HG02885 (cell line): ENCODE measurements at regions not wholly inside any gene's neighbourhood (a gene's known extent, or its start where the extent isn't known, plus 50 kb on each side); places are given as distances from the start of the nearest gene placed in this dataset.

Experiments used
- ATAC-seq: cut with Tn5 transposase; IDR thresholded peaks from one replicate; pipeline ENCODE4 v1.9.1; 2021; ENCODE audit warnings: mild to moderate bottlenecking; ENCODE audit not compliant: unreplicated experiment, poor library complexity

DNA sequence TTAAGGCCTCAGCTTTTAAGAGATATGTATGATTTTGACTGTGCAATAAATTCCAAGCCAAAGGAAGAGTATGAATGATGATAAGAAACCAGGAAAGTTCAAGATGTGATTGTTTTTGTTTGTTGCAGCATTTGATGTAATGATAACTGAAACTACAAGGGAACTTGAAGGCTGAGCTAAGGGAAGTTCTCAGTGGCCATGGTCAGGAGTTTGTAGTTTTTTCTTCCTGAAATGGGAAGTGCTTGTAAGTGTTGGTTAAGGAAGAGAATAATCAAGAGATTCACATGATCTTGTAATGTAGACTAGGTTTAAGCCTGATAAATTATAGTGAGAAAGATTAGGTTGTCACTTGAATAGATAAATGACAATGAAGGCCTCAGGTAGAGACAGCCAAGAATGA is 53.4 kb downstream of the PTCHD4 start:
- ATAC-seq = no peak

DNA sequence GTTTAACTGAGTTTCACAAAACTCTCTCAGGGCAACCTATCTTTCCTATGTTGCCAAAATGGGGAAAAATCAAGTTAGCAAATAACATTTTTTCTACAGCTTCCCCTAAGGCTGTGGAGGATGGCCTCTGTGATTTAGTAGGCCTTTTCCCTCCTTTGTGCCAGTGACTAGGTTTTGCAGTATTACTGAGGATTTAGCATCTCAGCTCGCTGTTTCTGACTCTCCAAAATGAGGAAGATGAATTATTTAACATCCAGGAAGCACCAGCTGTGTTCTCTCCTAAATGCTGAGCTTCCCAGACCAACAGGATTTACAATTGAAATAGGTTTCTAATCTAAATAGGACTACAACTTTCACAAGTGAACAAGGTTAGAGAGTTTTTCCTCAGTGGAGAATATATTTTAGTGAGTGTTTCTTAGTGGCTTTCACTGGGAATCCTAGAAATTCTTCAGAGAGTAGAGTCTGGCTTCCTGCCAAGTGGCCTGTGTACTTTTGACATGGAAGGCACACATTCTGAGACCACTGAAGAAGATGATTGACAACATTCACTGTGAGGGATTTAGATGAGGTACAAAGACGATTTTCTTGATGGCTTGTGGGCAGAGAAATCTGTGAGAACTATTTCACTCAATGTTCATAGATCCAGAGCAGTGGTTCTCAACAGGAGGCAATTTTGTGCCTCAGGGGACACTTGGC is 62.4 kb downstream of the PTCHD4 start:
- no peak for ATAC-seq

DNA sequence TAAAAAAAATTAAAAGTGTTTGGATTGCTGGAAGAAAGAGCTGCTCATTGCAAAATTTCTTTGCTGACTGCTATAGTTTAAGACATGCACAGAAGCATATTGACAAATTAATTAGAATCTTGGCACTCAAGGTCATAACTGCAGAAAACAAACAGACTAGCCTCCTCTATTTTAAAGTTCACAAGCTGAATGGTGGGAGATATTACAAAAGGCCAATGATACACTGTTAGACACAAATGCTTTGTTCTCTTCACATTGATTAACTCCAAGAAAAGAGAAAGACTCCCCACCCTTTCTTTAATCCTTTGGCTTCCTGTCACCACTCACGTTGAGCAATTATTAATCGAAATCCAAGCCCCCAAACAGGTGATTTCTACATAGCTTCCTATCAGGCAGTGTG is 69.1 kb downstream of the PTCHD4 start:
- no peak for ATAC-seq

DNA sequence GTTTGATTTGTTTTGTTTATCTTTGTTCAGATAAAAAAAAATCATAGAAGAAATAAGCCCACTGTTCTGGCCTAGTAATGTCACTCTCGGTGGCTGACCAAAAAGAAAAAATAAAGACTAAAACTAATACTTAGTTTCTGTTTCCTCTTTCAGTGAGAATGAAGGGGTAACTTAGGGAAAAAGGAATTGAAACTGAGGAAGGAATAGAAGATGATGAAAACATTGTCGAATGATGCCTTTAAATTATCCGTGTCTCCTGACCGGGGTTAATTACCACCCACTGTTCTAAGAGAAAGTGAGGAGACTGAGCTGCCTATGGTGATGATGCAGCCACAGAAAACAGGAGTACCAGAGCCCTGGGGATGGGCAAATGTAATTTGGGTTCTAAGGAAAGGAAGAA is 73.1 kb downstream of the PTCHD4 start:
- peak; percentile 46 for ATAC-seq

DNA sequence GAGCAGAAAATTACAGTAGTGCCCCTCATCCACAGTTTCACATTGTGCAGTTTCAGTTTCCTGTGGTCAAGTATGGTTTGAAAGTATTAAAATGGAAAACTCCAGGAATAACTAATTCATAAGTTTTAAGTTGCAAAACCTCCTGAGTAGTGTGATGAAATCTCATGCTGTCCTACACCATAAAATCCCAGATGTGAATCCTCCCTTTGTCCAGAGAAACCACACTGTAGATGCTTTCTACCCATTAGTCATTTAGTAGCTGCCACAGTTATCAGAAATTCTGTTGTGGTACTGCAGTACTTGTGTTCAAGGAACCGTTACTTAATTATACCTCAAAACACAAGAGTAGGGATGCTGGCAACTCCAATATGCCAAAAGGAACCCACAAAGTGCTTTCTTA is 74.7 kb downstream of the PTCHD4 start:
- ATAC-seq = no peak

DNA sequence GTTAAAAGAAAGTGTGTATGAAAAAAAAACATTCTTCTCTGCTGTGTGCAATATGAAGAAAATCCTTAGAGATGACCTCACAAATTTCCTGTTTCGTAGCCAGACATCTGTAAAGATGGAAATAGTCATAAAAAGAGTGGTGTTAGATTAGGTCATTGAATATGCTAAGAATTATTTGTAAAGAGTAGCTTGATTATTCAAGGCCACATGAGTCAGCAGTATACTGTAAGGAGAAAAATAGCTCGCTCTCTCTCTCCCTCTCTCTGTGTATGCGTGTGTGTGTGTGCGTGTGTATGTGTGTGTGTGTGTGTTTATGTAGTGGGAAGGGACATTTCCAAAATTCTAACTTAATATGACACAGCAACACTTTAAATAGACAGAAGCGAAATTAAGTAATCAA is 78.8 kb downstream of the PTCHD4 start:
- ATAC-seq = no peak

DNA sequence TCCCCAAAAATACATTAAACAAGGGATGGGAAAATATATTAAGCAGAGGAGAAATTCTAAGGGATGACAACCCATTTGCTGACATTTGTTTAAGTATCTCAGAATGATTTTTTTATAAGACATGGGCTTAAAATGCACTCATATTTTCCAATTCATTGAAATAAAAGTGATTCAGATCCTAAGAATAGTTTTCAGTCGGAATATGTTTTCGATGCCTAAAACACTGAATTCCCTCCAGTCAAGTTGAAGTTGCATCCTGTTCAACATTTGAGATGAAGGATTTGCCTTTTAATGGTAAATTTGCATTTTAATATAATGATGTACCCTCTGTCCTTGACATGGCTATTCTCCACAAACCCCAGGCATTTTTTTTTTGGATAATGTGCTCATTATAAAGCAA is 79.3 kb downstream of the PTCHD4 start:
- ATAC-seq = no peak

DNA sequence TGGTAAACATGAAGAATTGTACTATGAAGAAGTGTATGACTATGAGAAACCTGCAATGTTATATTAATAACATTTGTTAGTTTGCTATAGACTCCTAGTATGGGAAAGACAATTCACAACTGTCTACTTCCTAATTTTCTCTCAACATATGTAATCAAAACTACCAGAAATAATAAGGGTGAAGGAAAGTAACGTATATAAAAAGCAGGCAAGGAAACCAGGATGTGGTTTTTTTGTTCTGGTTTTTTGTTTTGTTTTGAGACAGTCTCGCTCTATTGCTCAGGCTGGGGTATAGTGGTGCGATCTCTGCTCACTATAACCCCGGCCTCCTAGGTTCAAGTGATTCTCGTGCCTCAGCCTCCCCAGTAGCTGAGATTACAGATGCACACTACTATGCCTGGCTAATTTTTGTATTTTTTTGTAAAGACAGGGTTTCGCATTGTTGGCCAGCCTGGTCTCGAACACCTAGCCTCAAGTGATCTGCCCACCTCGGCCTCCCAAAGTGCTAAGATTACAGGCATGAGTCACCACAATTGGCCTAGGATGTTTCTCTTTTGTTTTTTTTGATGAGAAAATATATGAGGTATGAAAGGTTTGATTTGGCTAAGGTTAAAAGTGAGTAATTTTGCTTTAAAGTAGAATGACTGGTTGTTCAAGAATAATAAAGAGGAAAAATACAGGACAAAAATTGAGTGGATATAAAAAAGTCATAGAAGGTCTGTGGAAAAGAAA is 83.1 kb downstream of the PTCHD4 start:
- ATAC-seq = peak; percentile 84

DNA sequence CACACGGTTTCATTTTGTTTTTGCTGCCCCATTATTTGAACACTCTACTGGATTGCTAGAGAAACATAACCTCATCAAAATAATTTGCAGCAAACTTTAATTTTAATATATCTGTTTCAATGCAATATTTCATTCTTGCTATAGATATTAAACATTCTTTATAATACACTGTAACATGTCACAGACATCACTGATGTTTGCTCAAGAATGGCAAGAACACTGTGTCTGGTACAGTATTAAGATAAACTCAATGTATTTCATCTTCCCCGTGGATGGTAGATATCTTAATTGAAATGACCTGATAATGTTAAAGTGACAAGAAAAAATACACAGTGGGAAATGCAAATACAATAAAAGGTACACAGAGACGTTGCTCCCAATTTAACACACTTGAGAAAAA is 86.0 kb downstream of the PTCHD4 start:
- no peak for ATAC-seq

DNA sequence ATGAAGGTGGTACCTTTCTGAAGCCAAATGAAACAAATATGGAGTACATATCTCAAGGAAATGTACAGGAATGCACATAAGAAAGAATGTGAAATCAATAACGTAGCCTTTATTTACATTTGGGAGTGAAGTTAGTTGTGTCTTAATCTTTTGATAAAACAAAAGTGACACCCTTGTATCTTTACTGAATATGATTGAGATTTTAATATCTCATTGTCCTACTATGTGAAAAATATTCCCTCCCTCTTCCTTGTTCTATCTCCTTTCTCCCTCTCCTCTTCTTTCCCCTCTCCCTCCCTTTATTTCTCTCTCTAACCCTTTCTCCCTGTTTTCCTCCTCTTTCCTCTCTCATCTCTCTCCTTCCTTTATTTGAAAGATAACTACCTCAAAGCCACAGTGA is 89.1 kb downstream of the PTCHD4 start:
- ATAC-seq = no peak

DNA sequence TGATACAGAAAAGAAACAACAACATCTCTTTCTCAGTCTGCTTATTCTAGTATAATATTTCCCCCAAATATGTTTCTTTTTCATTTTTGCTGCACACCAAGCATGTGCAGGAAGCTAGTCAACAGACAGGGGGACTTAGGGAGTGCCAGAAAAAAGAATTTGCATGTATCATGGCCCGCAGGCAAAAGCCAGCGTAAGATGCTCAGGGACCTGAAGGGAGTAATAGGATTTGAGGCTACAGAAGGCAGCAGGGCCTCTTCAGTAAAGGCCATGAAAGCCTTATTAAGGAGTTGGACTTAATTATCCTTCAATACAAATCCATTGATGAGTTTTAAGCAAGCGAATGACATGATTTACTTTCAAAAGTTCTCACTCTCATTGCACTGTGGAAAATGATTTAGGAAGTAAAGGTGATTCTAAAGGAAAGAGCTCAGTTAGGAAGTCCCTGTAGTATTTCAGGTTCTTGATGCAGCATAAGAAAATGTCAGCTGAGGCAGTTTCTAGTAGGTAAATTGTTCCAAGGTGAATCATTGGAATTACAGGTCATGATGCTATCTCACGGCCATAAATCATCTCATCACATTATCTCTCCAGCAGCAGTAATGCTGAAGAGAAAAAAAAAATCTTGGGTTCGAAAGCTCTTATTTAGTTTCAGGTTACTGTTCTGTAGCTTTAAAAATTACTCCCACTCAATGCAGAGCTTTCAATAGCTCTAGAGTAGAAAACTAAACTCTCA is 94.8 kb downstream of the PTCHD4 start:
- ATAC-seq = no peak

DNA sequence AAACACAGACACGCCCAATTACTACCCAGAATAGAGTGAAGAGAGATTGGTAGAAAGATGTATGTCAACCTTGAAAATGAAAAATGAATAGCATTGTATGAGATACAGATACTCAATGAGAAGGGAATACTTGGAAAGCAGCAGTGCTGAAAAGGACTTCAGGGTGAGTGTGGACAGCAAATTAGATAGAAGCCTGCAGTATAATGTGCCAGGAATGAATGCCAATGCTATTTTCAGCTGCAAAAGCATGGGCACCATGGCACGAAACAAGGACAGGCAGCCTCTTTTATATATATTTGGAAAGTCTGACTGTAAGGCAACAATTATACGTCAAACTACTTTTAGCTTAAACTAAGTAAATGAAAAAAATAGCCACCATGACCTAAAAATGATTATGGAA is 118.2 kb downstream of the PTCHD4 start:
- no peak for ATAC-seq

DNA sequence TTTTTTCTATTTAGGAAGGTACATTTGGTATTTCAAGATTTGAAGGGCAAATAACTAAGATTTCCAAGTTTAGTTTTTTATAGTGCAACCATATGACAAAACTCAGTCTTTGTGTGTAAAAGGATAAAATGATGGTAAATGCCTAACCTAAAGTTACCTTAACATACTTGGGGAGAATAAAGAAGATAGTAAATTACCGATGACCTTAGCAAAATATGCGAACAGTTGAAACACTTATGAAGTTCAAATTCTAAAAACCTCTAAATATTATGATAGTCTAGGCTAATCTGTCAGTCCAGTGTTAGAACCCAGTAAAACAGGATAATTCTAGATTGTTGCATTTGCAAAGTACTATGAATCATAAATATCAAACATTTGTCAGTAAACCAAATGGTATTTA is 127.5 kb downstream of the PTCHD4 start:
- ATAC-seq = no peak

DNA sequence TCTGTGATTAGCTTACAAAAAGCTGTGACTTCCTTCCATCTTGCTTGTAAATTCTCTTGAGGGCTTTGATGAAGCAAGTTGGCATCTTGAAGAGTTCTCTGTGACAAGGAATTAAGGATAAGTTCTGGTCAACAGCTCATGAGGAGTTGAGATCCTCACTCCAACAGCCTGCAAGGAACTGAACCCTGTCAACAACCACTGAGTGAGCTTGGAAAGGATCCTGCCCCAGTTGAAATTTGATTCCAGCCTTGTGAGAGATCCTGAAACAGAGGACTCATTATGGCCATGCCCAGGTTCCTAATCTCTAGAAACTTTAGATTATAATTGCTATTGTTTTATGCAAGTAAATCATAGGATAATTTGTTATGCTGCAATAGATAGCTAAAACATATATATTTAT is 133.7 kb downstream of the PTCHD4 start:
- no peak for ATAC-seq

DNA sequence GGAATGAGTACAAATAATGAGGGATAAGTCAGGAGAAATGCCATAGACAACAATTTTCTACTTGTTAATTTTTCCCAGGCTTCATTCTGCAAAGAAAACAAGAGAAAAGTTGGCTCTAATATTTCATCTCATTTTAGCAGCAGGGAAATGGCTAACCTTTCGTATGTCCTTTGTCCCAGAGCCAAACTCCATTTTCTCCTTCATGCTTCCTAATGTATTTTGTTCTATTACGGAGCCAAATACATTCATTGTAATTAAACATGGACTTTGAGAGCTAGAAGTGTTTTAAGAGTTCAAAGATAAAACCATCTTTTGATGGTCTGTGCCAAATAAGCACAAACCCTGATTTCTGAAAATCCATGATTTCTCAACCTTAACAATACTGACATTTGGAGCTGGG is 136.9 kb downstream of the PTCHD4 start:
- no peak for ATAC-seq

DNA sequence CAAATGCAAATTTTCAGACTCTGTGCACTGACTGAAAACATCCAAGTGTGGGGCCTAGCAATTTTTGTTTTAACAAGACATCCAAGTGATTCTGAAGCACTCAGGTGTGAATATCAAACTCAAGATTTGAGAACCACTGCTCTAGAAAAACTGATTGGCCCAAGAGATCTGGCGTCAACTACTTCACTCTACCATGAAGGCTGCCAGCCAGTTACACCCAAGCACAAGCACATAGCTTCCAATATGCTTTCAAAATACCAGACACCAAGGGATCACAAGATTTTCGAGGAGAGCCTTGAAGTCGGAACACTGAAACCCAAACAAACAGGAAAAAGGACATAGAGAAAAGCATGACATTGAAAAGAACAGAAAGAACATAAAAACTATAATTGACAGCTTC is 140.2 kb downstream of the PTCHD4 start:
- ATAC-seq = no peak

DNA sequence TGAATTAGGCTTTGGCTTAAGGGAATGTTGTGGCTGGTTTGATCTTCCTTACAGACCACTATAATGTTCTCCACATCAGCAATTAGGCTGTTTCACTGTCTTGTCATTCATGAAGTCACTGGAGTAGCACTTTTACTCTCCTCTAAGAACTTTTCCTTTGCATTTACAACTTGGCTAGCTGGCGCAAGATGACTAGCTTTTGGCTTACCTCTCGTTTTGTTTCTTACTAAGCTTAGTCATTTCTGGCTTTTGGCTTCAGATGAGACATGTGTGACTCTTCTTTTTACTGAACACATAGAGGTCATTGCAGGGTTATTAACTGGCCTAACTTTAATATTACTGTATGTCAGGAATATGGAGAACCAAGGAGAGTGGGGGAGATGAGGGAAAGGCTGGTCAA is 143.2 kb downstream of the PTCHD4 start:
- no peak for ATAC-seq

DNA sequence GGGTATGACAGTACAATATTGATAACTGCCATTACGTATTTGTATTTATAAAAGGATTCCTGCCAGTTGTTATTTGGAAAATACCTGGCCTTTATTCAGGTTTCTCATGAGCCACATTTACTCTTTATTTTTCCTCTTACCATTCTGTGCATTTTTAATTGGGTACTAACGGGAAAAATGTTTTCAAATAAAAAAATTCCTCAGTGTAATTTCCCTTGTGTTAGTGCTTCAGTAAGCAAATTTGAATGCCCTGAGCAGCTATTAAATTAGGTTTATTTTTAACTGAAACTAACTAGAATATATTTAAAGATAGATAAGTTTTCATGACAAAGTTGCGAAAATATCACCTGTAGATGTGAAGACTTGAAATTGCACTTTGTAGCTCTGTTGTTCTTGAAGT is 146.0 kb downstream of the PTCHD4 start:
- no peak for ATAC-seq

DNA sequence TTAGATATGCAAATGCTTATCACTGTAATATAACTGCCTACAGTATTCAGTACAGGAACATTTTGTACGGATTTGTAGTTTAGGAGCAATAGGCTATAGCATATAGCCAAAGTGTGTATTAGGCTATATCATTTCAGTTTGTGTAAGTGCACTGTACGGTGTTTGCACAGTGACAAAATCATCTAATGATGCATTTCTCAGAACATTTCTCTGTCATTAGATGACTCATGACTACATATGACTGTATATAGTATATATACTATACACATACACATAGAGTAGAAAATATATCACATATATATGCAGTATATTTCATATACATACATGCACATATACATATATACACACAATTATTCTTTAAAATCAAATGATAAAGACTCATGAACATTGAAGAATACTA is 158.4 kb downstream of the PTCHD4 start:
- no peak for ATAC-seq

DNA sequence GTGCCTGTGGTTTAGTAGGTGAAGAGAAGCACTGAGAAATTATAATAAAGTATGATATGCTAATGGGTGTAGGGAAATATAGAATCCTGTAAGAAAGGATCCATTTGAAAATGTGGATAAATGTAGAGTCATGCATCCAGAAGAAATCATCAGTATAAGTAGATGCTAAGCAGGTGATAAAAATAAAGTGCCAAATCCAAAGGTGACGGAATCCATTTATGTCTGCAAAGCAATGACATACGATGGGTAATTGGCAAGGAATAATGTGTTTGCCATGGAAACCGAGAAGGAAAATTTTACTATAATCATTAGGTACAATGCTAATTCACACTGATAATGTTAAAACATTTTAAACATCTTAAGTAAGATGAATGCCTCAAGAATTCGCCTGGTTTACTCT is 163.0 kb downstream of the OPN5 start:
- no peak for ATAC-seq

DNA sequence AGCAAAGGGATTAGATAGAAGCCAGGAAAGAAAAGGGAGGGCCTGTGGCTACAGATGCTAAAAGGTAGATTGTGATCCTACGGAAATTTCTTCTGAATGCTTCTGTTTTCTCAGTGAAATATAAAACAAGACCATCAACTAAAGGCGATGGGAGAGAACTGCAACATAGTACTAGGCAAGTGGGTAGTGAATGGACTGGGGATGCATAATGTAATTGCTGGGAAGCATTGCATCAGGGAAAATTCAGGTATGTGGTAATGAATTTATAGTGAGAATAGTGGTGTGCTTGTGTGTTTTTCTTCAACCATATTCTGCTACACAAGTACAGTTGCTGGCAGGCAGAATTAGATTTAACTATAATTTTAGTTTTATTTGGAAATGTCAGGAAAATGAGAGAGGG is 156.6 kb downstream of the OPN5 start:
- ATAC-seq = no peak

DNA sequence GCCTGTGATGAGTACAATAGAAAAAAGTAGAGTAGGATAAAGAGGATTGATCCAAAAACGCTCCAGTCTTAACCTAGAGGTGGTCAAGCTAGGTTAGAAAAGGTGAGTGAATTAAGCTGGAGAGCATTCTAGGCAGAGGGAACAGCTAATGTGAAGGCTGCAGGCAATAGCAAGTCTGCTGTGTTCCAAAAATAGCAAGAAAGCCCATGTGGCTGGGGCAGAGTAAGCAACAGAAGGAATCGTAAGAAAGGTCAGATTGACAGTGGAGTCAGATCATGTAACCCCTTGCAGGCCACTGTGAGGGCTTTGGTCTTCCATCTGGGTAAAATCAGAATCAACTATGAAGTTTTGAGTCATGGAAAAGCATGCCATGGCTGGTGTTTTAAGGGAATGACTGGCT is 155.0 kb downstream of the OPN5 start:
- ATAC-seq = no peak
